IMR-90 (cell line): ENCODE measurements at regions not wholly inside any gene's neighbourhood (a gene's known extent, or its start where the extent isn't known, plus 50 kb on each side); places are given as distances from the start of the nearest gene placed in this dataset.

Source experiments
- BHLHE40 ChIP-seq: fragments of 150-350 bp; IDR thresholded peaks from 2 replicates; pipeline ENCODE4 v1.6.1; 2016; ENCODE audit warnings: mild to moderate bottlenecking, low read depth, low read length
- MXI1 ChIP-seq: IDR thresholded peaks from 2 replicates; pipeline ENCODE4 v1.6.1; 2012; ENCODE audit warnings: low read depth, mild to moderate bottlenecking, low read length, moderate library complexity, borderline replicate concordance
- POLR2A ChIP-seq: IDR thresholded peaks from 2 replicates; pipeline ENCODE4 v1.6.1; 2012; ENCODE audit warnings: mild to moderate bottlenecking, low read depth, low read length
- RAD21 ChIP-seq: IDR thresholded peaks from 2 replicates; pipeline ENCODE4 v1.6.1; 2012; ENCODE audit warnings: low read length, improper control_type of control experiment
- RCOR1 ChIP-seq: IDR thresholded peaks from 2 replicates; pipeline ENCODE4 v1.6.1; 2012; ENCODE audit warnings: mild to moderate bottlenecking, low read length, improper control_type of control experiment; ENCODE audit not compliant: insufficient replicate concordance
- RFX5 ChIP-seq: IDR thresholded peaks from 2 replicates; pipeline ENCODE4 v1.8.0; 2012; ENCODE audit warnings: low read depth, mild to moderate bottlenecking, low read length, moderate library complexity
- SMC3 ChIP-seq: fragments of 150-350 bp; IDR thresholded peaks from 2 replicates; pipeline ENCODE4 v1.6.1; 2016; ENCODE audit warnings: low read depth, mild to moderate bottlenecking, antibody characterized with exemption, low read length, moderate library complexity
- USF2 ChIP-seq: fragments of 150-350 bp; IDR thresholded peaks from 2 replicates; pipeline ENCODE4 v1.6.1; 2017; ENCODE audit warnings: mild to moderate bottlenecking, antibody characterized with exemption, low read length, low read depth
- TF ChIP-seq, protein P1 (sequence below): conservative IDR thresholded peaks from 2 replicates; pipeline ENCODE4 v1.5.1; 2012; ENCODE audit warnings: mild to moderate bottlenecking, low read depth, low read length, improper control_type of control experiment
- TF ChIP-seq, protein P2 (sequence below): fragments of 150-350 bp; IDR thresholded peaks from 2 replicates; pipeline ENCODE4 v1.6.1; 2016; ENCODE audit warnings: low read depth, mild to moderate bottlenecking, low read length, moderate library complexity, borderline replicate concordance

GRCh38 chr5:4487581-4487980 lies 652.5 kb upstream of the ADAMTS16 start:
- TF ChIP-seq, protein P1, sequence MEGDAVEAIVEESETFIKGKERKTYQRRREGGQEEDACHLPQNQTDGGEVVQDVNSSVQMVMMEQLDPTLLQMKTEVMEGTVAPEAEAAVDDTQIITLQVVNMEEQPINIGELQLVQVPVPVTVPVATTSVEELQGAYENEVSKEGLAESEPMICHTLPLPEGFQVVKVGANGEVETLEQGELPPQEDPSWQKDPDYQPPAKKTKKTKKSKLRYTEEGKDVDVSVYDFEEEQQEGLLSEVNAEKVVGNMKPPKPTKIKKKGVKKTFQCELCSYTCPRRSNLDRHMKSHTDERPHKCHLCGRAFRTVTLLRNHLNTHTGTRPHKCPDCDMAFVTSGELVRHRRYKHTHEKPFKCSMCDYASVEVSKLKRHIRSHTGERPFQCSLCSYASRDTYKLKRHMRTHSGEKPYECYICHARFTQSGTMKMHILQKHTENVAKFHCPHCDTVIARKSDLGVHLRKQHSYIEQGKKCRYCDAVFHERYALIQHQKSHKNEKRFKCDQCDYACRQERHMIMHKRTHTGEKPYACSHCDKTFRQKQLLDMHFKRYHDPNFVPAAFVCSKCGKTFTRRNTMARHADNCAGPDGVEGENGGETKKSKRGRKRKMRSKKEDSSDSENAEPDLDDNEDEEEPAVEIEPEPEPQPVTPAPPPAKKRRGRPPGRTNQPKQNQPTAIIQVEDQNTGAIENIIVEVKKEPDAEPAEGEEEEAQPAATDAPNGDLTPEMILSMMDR: no peak
- TF ChIP-seq, protein P2, sequence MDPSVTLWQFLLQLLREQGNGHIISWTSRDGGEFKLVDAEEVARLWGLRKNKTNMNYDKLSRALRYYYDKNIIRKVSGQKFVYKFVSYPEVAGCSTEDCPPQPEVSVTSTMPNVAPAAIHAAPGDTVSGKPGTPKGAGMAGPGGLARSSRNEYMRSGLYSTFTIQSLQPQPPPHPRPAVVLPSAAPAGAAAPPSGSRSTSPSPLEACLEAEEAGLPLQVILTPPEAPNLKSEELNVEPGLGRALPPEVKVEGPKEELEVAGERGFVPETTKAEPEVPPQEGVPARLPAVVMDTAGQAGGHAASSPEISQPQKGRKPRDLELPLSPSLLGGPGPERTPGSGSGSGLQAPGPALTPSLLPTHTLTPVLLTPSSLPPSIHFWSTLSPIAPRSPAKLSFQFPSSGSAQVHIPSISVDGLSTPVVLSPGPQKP: no peak
- TF ChIP-seq USF2 (no peak), RCOR1 (no peak), POLR2A (no peak), RFX5 (no peak), MXI1 (no peak), SMC3 (no peak), RAD21 (no peak), BHLHE40 (no peak)
